Chondrocyte (in vitro differentiated cells): ENCODE measurements at regions not wholly inside any gene's neighbourhood (a gene's known extent, or its start where the extent isn't known, plus 50 kb on each side); places are given as distances from the start of the nearest gene placed in this dataset.

Experiments used
- DNase-seq: peaks from one replicate; pipeline ENCODE4 v3.0.0; 2021; ENCODE audit warnings: mixed read lengths, low spot score
- H3K27ac Mint-ChIP-seq: one replicate; pipeline ENCODE4 v1.8.0; 2021; ENCODE audit warnings: mild to moderate bottlenecking, moderate library complexity, mixed read lengths; ENCODE audit not compliant: unreplicated experiment
- H3K27me3 Mint-ChIP-seq: 2 replicates; pipeline ENCODE4 v1.8.0; 2021; ENCODE audit warnings: low read depth, mixed read lengths
- H3K36me3 Mint-ChIP-seq: 2 replicates; pipeline ENCODE4 v1.8.0; 2021; ENCODE audit warnings: low read depth, mixed read lengths
- H3K4me1 Mint-ChIP-seq: 2 replicates; pipeline ENCODE4 v1.8.0; 2021; ENCODE audit warnings: low read depth, mild to moderate bottlenecking, mixed read lengths
- H3K4me3 Mint-ChIP-seq: one replicate; pipeline ENCODE4 v1.8.0; 2021; ENCODE audit warnings: mild to moderate bottlenecking, moderate library complexity, mixed read lengths; ENCODE audit not compliant: unreplicated experiment
- H3K9me3 Mint-ChIP-seq: 2 replicates; pipeline ENCODE4 v1.8.0; 2021; ENCODE audit warnings: low read depth, mixed read lengths
- TF ChIP-seq, protein P1 (sequence below): fragments of 200-600 bp; sonication (generic); IDR thresholded peaks from 2 replicates; pipeline ENCODE4 v1.5.0; 2021; ENCODE audit warnings: antibody characterized with exemption, mild to moderate bottlenecking, moderate library complexity

DNA sequence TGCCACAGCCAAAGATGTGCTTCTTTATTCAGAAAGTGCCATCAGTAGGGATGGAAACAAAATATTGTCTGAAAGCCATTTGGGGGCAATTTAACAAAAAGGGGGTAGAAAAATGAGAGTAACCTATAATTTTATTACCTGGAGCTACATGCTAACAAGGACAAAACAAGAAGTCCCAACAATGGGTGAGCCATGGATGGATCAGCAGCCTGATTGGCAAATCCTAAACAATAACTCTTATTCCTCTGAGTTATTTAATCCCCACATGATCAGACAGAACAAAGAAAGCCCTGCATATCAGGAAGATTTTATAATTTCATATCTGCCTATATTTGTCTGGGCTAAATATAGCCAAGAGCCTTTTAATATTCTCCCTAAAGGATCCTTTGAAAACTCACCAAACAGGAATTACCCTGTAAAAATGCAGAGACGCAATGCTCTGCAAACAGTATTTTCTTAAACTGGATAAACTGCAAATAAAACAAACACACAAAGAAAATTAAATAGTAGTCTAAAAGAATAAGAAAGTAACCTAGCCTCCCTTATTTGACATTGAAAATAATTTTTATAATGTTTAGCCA is 483.4 kb downstream of the ZNF608 start:
- Mint-ChIP-seq H3K36me3 (no peaks in the 10 kb centered on the region), H3K4me1 (no peaks in the 10 kb centered on the region), H3K27ac (no peak overlapping the region), H3K4me3 (no peak overlapping the region), H3K27me3 (no peaks in the 10 kb centered on the region), H3K9me3 (no peaks in the 10 kb centered on the region)
- DNase-seq: no peak
- TF ChIP-seq, protein P1, sequence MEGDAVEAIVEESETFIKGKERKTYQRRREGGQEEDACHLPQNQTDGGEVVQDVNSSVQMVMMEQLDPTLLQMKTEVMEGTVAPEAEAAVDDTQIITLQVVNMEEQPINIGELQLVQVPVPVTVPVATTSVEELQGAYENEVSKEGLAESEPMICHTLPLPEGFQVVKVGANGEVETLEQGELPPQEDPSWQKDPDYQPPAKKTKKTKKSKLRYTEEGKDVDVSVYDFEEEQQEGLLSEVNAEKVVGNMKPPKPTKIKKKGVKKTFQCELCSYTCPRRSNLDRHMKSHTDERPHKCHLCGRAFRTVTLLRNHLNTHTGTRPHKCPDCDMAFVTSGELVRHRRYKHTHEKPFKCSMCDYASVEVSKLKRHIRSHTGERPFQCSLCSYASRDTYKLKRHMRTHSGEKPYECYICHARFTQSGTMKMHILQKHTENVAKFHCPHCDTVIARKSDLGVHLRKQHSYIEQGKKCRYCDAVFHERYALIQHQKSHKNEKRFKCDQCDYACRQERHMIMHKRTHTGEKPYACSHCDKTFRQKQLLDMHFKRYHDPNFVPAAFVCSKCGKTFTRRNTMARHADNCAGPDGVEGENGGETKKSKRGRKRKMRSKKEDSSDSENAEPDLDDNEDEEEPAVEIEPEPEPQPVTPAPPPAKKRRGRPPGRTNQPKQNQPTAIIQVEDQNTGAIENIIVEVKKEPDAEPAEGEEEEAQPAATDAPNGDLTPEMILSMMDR: no peak

DNA sequence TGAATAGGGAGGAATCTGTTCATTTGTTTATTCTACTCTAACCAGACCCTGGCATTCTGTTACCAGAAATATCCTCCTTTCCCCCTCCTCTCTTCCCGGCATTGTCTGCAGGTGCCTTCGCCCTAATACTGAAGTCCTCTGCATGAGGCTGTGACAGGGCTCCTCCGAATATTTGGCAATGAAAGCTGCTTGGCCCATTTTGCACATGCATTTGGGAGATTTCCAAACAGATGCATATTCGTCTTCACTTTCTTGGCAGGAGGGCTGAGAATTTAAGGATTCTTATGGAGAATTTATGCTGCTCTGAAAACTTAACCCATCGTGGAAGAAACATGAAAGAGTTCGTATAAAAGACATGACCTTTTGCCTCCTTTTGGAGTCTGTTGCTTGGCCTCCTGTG is 484.0 kb downstream of the ZNF608 start:
- Mint-ChIP-seq H3K4me1 (no peaks in the 10 kb centered on the region), H3K4me3 (no peak overlapping the region), H3K27me3 (no peaks in the 10 kb centered on the region), H3K27ac (no peak overlapping the region), H3K9me3 (no peaks in the 10 kb centered on the region), H3K36me3 (no peaks in the 10 kb centered on the region)
- TF ChIP-seq, protein P1: no peak
- DNase-seq: no peak

DNA sequence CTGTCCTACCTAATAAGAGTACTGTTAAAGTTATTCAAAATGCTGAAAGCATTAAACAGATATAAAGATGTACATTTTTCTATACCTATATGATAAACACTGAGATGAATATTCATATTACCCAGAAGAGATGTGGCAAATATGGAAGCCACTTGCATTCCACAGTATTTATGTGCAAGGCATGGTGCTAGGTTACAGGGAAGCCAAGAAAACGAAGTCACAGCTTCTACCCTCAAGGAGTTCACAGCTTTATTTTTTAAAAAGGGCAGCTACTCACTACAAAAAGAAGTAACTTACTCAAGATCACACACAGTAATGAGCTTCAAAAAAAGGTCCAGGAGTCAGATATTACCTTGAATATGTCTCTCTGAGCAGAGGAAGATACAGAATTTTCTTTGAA is 484.6 kb downstream of the ZNF608 start:
- H3K4me1 Mint-ChIP-seq: no peaks in the 10 kb centered on the region
- no peaks in the 10 kb centered on the region for H3K27me3 Mint-ChIP-seq
- no peak for DNase-seq
- H3K9me3 Mint-ChIP-seq: no peaks in the 10 kb centered on the region
- H3K4me3 Mint-ChIP-seq: no peak overlapping the region
- H3K36me3 Mint-ChIP-seq: no peaks in the 10 kb centered on the region
- TF ChIP-seq, protein P1: no peak
- no peak overlapping the region for H3K27ac Mint-ChIP-seq

DNA sequence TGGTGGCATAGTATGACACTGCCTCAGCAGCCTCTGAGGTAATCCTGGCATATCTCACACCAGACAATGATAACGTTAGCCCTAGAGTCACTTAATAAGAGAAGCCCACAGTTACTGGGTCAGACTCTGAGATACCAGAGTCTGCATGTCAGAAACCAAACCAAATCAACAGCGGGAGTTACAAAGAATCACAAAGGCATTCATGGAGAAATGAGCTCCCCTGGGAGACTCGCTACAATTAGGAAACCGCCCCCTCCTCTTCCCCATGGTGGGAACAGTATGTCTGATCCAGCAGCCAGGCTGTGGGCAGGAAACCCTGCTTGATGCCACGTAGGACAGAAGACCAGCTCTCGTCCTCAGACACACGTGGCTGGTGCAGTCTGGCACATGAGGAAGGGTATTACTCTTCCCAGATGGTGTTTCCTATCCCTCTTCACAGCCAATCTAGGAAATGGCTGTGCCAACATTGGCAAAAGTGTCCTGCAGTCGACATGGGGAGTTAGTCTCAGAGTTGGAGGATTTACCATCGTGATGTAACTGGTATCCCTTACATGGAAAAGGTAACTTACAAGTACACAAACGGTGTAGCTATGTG is 485.4 kb downstream of the ZNF608 start:
- Mint-ChIP-seq H3K27ac (no peak overlapping the region), H3K4me3 (no peak overlapping the region), H3K4me1 (no peaks in the 10 kb centered on the region), H3K27me3 (no peaks in the 10 kb centered on the region), H3K36me3 (no peaks in the 10 kb centered on the region), H3K9me3 (peaks cover under 1% of the 10 kb centered on the region)
- TF ChIP-seq, protein P1: no peak
- no peak for DNase-seq

DNA sequence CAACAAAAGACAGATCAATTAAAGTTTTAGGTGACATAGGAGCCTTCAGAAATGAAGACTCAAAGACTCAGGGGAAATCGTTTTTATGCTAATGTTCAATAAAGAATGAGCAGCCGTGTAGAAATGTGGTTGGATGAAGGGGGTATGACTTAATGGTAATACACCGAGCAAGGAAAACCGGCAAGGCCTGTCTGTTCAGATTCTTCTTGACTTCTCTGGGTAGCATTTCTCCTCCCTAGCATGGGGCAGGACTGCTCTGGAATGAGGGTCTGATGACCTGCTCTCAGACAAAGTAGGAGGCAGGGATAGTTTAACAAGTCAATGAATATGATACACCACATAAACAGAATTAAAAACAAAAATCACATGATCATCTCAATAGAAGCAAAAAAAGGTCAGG is 487.4 kb downstream of the ZNF608 start:
- TF ChIP-seq, protein P1: no peak
- Mint-ChIP-seq H3K27me3 (no peaks in the 10 kb centered on the region), H3K27ac (no peak overlapping the region), H3K9me3 (peaks cover 11% of the 10 kb centered on the region), H3K4me3 (no peak overlapping the region), H3K36me3 (no peaks in the 10 kb centered on the region), H3K4me1 (no peaks in the 10 kb centered on the region)
- DNase-seq: no peak
